Panc1 (cell line): ENCODE measurements at regions not wholly inside any gene's neighbourhood (a gene's known extent, or its start where the extent isn't known, plus 50 kb on each side); places are given as distances from the start of the nearest gene placed in this dataset.

Experiments used
- ATAC-seq: fragments of 200-7000 bp; cut with Tn5 transposase; 2 replicates; pipeline ENCODE4 v1.9.1; 2020; ENCODE audit warnings: mild to moderate bottlenecking, moderate library complexity
- BruUV-seq: library from RNA; stranded (reverse); fragments of 400-500 nt; replicated peaks from 2 replicates; lab custom pipeline; 2021; lab: Mats Ljungman, UMichigan
- CTCF ChIA-PET: fragments of 300-600 bp; sonication (Branson Sonifier 250); formaldehyde crosslinking; loops from one replicate; lab custom pipeline; 2022; ENCODE audit warnings: antibody characterized with exemption; lab: Charles Lee
- POLR2A ChIA-PET: fragments of 300-600 bp; sonication (Branson Sonifier 250); formaldehyde crosslinking; loops from one replicate; lab custom pipeline; 2022; ENCODE audit warnings: antibody characterized with exemption; lab: Charles Lee
- DNase-seq: peaks from one replicate; pipeline ENCODE4 v3.0.0-alpha.2; 2010; ENCODE audit warnings: low read depth, low spot score
- H3K27ac ChIP-seq: 2 replicates; pipeline ENCODE4 v1.5.1; 2011; ENCODE audit warnings: mild to moderate bottlenecking, low read length, inconsistent platforms
- H3K27me3 ChIP-seq: fragments of 200-500 bp; sonication (Bioruptor generic); 2 replicates; pipeline ENCODE4 v1.6.0; 2014; ENCODE audit warnings: low read length, inconsistent platforms; ENCODE audit not compliant: control insufficient read depth, insufficient read depth
- H3K36me3 ChIP-seq: fragments of 200-500 bp; sonication (Bioruptor generic); 2 replicates; pipeline ENCODE4 v1.5.1; 2014; ENCODE audit warnings: inconsistent platforms, mild to moderate bottlenecking, low read length, moderate library complexity; ENCODE audit not compliant: control insufficient read depth, insufficient read depth
- H3K4me1 ChIP-seq: 2 replicates; pipeline ENCODE4 v1.5.1; 2011; ENCODE audit warnings: inconsistent platforms, mild to moderate bottlenecking, low read length, moderate library complexity; ENCODE audit not compliant: control insufficient read depth, insufficient read depth
- H3K4me3 ChIP-seq, 2 experiments: 2 replicates each; pipeline ENCODE4 v1.5.1; 2011 to 2012; ENCODE audit warnings: low read depth in 2 of 2, low read length in 2 of 2, mild to moderate bottlenecking in 2 of 2, inconsistent platforms in 1 of 2, moderate library complexity in 1 of 2
- H3K9me3 ChIP-seq: fragments of 200-500 bp; sonication (Bioruptor generic); 2 replicates; pipeline ENCODE4 v1.5.1; 2014; ENCODE audit warnings: low read depth, mild to moderate bottlenecking, inconsistent platforms, low read length, moderate library complexity; ENCODE audit not compliant: control insufficient read depth, insufficient read depth
- CTCF ChIP-seq: fragments of 450-650 bp; IDR thresholded peaks from 2 replicates; pipeline ENCODE4 v1.5.1; 2017; ENCODE audit warnings: mild to moderate bottlenecking
- POLR2AphosphoS5 ChIP-seq: IDR thresholded peaks from 2 replicates; pipeline ENCODE4 v1.6.1; 2012; ENCODE audit warnings: mild to moderate bottlenecking, low read depth, low read length, moderate library complexity
- REST ChIP-seq, 2 experiments: IDR thresholded peaks; 2 replicates each; pipeline ENCODE4 v1.6.1; 2011 to 2012; ENCODE audit warnings: low read depth in 2 of 2, control low read depth in 1 of 2, low read length in 1 of 2, mild to moderate bottlenecking in 1 of 2, moderate library complexity in 1 of 2; ENCODE audit not compliant: insufficient read depth in 1 of 2
- SIN3A ChIP-seq: IDR thresholded peaks from 2 replicates; pipeline ENCODE4 v1.6.1; 2012; ENCODE audit warnings: low read depth, mild to moderate bottlenecking, low read length, moderate library complexity, borderline replicate concordance; ENCODE audit not compliant: insufficient read depth
- TCF7L2 ChIP-seq: IDR thresholded peaks from 2 replicates; pipeline ENCODE4 v1.6.1; 2011; ENCODE audit warnings: mild to moderate bottlenecking, low read depth, low read length, inconsistent platforms
- in situ Hi-C: cut with HindIII; loops from 2 replicates; pipeline ENCODE4 v1.10.0; 2016; ENCODE audit warnings: low sequenced_read_pairs, low pct_unique_long_range_greater_than_20kb
- intact Hi-C: fragments of 100-400 bp; cut with micrococcal nuclease; formaldehyde crosslinking; loops from one replicate; pipeline ENCODE4 v1.10.0; 2022; ENCODE audit not compliant: unreplicated experiment

- H3K4me3 ChIP-seq: no peak overlapping the region
- ChIA-PET CTCF (no interaction called here), POLR2A (no interaction called here)
- in situ Hi-C loops: no loop called here
- no peaks in the 10 kb centered on the region for H3K9me3 ChIP-seq
- no peak for TF ChIP-seq CTCF
- no peak for TF ChIP-seq TCF7L2
- no peak for TF ChIP-seq POLR2AphosphoS5
- no peak for TF ChIP-seq SIN3A
- no peak for TF ChIP-seq REST (IDR thresholded peaks at IDR 0.05; ENCODE audit: insufficient read depth in 1 of 2, low read depth in 2 of 2, low read length in 1 of 2)
- intact Hi-C loops: no loop called here
- no peaks in the 10 kb centered on the region for H3K27me3 ChIP-seq
- no peak for ATAC-seq
- H3K4me1 ChIP-seq: no peaks in the 10 kb centered on the region
- BruUV-seq: no TSS peak
- H3K27ac ChIP-seq: no peak overlapping the region
- DNase-seq: no peak
- H3K36me3 ChIP-seq: no peaks in the 10 kb centered on the region
Observed at GRCh38 chr5:106730506-106730905, 940.2 kb downstream of the EFNA5 start.

GRCh38 chr5:106728208-106728607, 942.5 kb downstream of the EFNA5 start:
- POLR2A ChIA-PET: no interaction called here
- Histone ChIP-seq H3K27ac (no peak overlapping the region), H3K9me3 (no peaks in the 10 kb centered on the region), H3K36me3 (no peaks in the 10 kb centered on the region), H3K4me3 (no peak overlapping the region), H3K27me3 (no peaks in the 10 kb centered on the region), H3K4me1 (no peaks in the 10 kb centered on the region)
- no peak for ATAC-seq
- TF ChIP-seq REST (IDR thresholded peaks at IDR 0.05; ENCODE audit: insufficient read depth in 1 of 2, low read depth in 2 of 2, low read length in 1 of 2) (no peak), CTCF (no peak), TCF7L2 (no peak), SIN3A (no peak), POLR2AphosphoS5 (no peak)
- BruUV-seq: no TSS peak
- intact Hi-C loops (no loop called here), in situ Hi-C loops (no loop called here)
- CTCF ChIA-PET: no interaction called here
- DNase-seq: no peak
